ENCODE measurements at regions not wholly inside any gene's neighbourhood (a gene's known extent, or its start where the extent isn't known, plus 50 kb on each side); places are given as distances from the start of the nearest gene placed in this dataset.

GRCh38 chr3:59319442-59319841 is 269.6 kb upstream of the CFAP20DC start:
- TF ChIP-seq POLR2AphosphoS5 (IDR thresholded peaks at IDR 0.05; ENCODE audit: insufficient read depth in 1 of 2, low read depth in 1 of 2) (no peak), POLR2A (IDR thresholded peaks at IDR 0.05) (no peak)

Measured in vagina (tissue), 2 donors.